Peyer's patch (tissue), 4 donors: ENCODE measurements at regions not wholly inside any gene's neighbourhood (a gene's known extent, or its start where the extent isn't known, plus 50 kb on each side); places are given as distances from the start of the nearest gene placed in this dataset.

Experiments
- DNase-seq, 3 donors: peaks; one replicate each; pipeline ENCODE4 v3.0.0-alpha.2; 2017 to 2019
- H3K27ac ChIP-seq, 4 donors: fragments of 200-600 bp; sonication (generic); one replicate each; pipeline ENCODE4 v1.5.1; 2016 to 2019
- H3K27me3 ChIP-seq, 2 donors: fragments of 200-600 bp; sonication (generic); one replicate each; pipeline ENCODE4 v1.5.1; 2019
- H3K36me3 ChIP-seq, 3 donors: fragments of 200-600 bp; sonication (generic); one replicate each; pipeline ENCODE4 v1.5.1; 2016 to 2019
- H3K4me1 ChIP-seq, 4 donors: fragments of 200-600 bp; sonication (generic); one replicate each; pipeline ENCODE4 v1.5.1; 2016 to 2019
- H3K4me3 ChIP-seq, 4 donors: fragments of 200-600 bp; sonication (generic); 1 replicate in 3 of 4; 2 replicates in 1 of 4; pipeline ENCODE4 v1.5.1; 2016 to 2019; ENCODE audit warnings: mild to moderate bottlenecking in 1 of 4
- H3K9me3 ChIP-seq, 4 donors: fragments of 200-600 bp; sonication (generic); one replicate each; pipeline ENCODE4 v1.5.1; 2016 to 2019; ENCODE audit warnings: mild to moderate bottlenecking in 1 of 4
- CTCF ChIP-seq, 6 experiments: fragments of 450-650 bp in 4 of 6; fragments of 200-600 bp in 2 of 6; sonication (generic) in 1 of 6; IDR thresholded peaks; one replicate each; pipeline ENCODE4 v1.5.1; 2017 to 2019; ENCODE audit warnings: antibody characterized with exemption in 6 of 6, mild to moderate bottlenecking in 3 of 6, moderate library complexity in 1 of 6
- POLR2A ChIP-seq, 2 donors: fragments of 450-650 bp; IDR thresholded peaks; one replicate each; pipeline ENCODE4 v1.5.1; 2017; ENCODE audit warnings: antibody characterized with exemption in 2 of 2, mild to moderate bottlenecking in 2 of 2, moderate library complexity in 2 of 2

- Histone ChIP-seq H3K27ac (no peak overlapping the region), H3K9me3 (no peaks in the 10 kb centered on the region), H3K4me3 (no peak overlapping the region), H3K27me3 (no peaks in the 10 kb centered on the region), H3K36me3 (no peaks in the 10 kb centered on the region), H3K4me1 (no peaks in the 10 kb centered on the region)
- no peak for DNase-seq
- TF ChIP-seq CTCF (IDR thresholded peaks at IDR 0.05) (no peak), POLR2A (IDR thresholded peaks at IDR 0.05) (no peak)
Observed at GRCh38 chr21:25024639-25025038, 582.6 kb downstream of the MRPL39 start.

GRCh38 chr21:25005388-25005787 lies 601.9 kb downstream of the MRPL39 start:
- Histone ChIP-seq H3K36me3 (no peaks in the 10 kb centered on the region), H3K27me3 (no peaks in the 10 kb centered on the region), H3K4me1 (no peaks in the 10 kb centered on the region), H3K4me3 (no peak overlapping the region), H3K27ac (no peak overlapping the region), H3K9me3 (no peaks in the 10 kb centered on the region)
- TF ChIP-seq POLR2A (IDR thresholded peaks at IDR 0.05) (no peak), CTCF (IDR thresholded peaks at IDR 0.05) (no peak)
- no peak for DNase-seq

- H3K27me3 ChIP-seq, result no peaks in the 10 kb centered on the region
- H3K4me1 ChIP-seq, result no peaks in the 10 kb centered on the region
- no peak overlapping the region for H3K27ac ChIP-seq
- no peaks in the 10 kb centered on the region for H3K36me3 ChIP-seq
- H3K9me3 ChIP-seq, result no peaks in the 10 kb centered on the region
- DNase-seq, result no peak
- TF ChIP-seq POLR2A (IDR thresholded peaks at IDR 0.05) (no peak), CTCF (IDR thresholded peaks at IDR 0.05) (no peak)
- H3K4me3 ChIP-seq, result no peak overlapping the region
Observed at GRCh38 chr21:25002676-25003075, 604.6 kb downstream of the MRPL39 start.

GRCh38 chr21:24995216-24995615 lies 612.1 kb downstream of the MRPL39 start:
- no peaks in the 10 kb centered on the region for H3K27me3 ChIP-seq
- no peaks in the 10 kb centered on the region for H3K9me3 ChIP-seq
- no peak for DNase-seq
- no peak overlapping the region for H3K27ac ChIP-seq
- no peak for TF ChIP-seq CTCF (IDR thresholded peaks at IDR 0.05)
- TF ChIP-seq POLR2A (IDR thresholded peaks at IDR 0.05), result no peak
- no peaks in the 10 kb centered on the region for H3K36me3 ChIP-seq
- no peak overlapping the region for H3K4me3 ChIP-seq
- no peaks in the 10 kb centered on the region for H3K4me1 ChIP-seq

GRCh38 chr21:24994717-24995116 lies 612.6 kb downstream of the MRPL39 start:
- DNase-seq, result no peak
- H3K27ac ChIP-seq, result no peak overlapping the region
- no peaks in the 10 kb centered on the region for H3K36me3 ChIP-seq
- H3K4me1 ChIP-seq, result no peaks in the 10 kb centered on the region
- TF ChIP-seq POLR2A (IDR thresholded peaks at IDR 0.05) (no peak), CTCF (IDR thresholded peaks at IDR 0.05) (no peak)
- no peaks in the 10 kb centered on the region for H3K9me3 ChIP-seq
- no peak overlapping the region for H3K4me3 ChIP-seq
- no peaks in the 10 kb centered on the region for H3K27me3 ChIP-seq

GRCh38 chr21:24989516-24989915 lies 617.8 kb downstream of the MRPL39 start:
- Histone ChIP-seq H3K4me1 (no peaks in the 10 kb centered on the region), H3K4me3 (no peak overlapping the region), H3K27me3 (no peaks in the 10 kb centered on the region), H3K9me3 (no peaks in the 10 kb centered on the region), H3K27ac (no peak overlapping the region), H3K36me3 (no peaks in the 10 kb centered on the region)
- DNase-seq, result no peak
- TF ChIP-seq POLR2A (IDR thresholded peaks at IDR 0.05) (no peak), CTCF (IDR thresholded peaks at IDR 0.05) (no peak)
